Activated CD8-positive, alpha-beta memory T cell treated with anti-CD3 and anti-CD28 coated beads for 1 hour (primary cell): ENCODE measurements at regions not wholly inside any gene's neighbourhood (a gene's known extent, or its start where the extent isn't known, plus 50 kb on each side); places are given as distances from the start of the nearest gene placed in this dataset.

Experiments used
- DNase-seq, 2 donors: peaks; one replicate each; pipeline ENCODE4 v3.0.0-alpha.2; 2020; ENCODE audit warnings: low read depth in 1 of 2; ENCODE audit errors: extremely low read depth in 1 of 2

GRCh38 chr2:6641956-6642355 is 223.8 kb downstream of the CMPK2 start:
- DNase-seq: no peak

GRCh38 chr2:6644261-6644660 is 221.4 kb downstream of the CMPK2 start:
- DNase-seq: no peak

GRCh38 chr2:6645004-6645403 is 220.7 kb downstream of the CMPK2 start:
- no peak for DNase-seq

GRCh38 chr2:6645672-6646071 is 220.0 kb downstream of the CMPK2 start:
- DNase-seq: no peak

GRCh38 chr2:6647046-6647445 is 218.7 kb downstream of the CMPK2 start:
- DNase-seq: no peak

- no peak for DNase-seq
Measured at GRCh38 chr2:6648596-6649247, 217.0 kb downstream of the CMPK2 start.

- DNase-seq: no peak
Measured at GRCh38 chr2:6650311-6650710, 215.4 kb downstream of the CMPK2 start.

GRCh38 chr2:6652251-6652650 is 213.5 kb downstream of the CMPK2 start:
- DNase-seq: no peak

- no peak for DNase-seq
Measured at GRCh38 chr2:6653281-6653750, 212.4 kb downstream of the CMPK2 start.

GRCh38 chr2:6654279-6654678 is 211.4 kb downstream of the CMPK2 start:
- DNase-seq: no peak

GRCh38 chr2:6656633-6657032 is 209.1 kb downstream of the CMPK2 start:
- no peak for DNase-seq

- DNase-seq: no peak
Measured at GRCh38 chr2:6657136-6657535, 208.6 kb downstream of the CMPK2 start.

- no peak for DNase-seq
Measured at GRCh38 chr2:6657855-6658254, 207.9 kb downstream of the CMPK2 start.

GRCh38 chr2:6664332-6665061 is 201.2 kb downstream of the CMPK2 start:
- no peak for DNase-seq

GRCh38 chr2:6665093-6666045 is 200.3 kb downstream of the CMPK2 start:
- no peak for DNase-seq

- DNase-seq: no peak
Measured at GRCh38 chr2:6667326-6667725, 198.4 kb downstream of the CMPK2 start.

- no peak for DNase-seq
Measured at GRCh38 chr2:6671913-6672312, 193.8 kb downstream of the CMPK2 start.

GRCh38 chr2:6674381-6674780 is 191.3 kb downstream of the CMPK2 start:
- DNase-seq: no peak

GRCh38 chr2:6675791-6676190 is 189.9 kb downstream of the CMPK2 start:
- no peak for DNase-seq

GRCh38 chr2:6676241-6676640 is 189.5 kb downstream of the CMPK2 start:
- no peak for DNase-seq

- no peak for DNase-seq
Measured at GRCh38 chr2:6676776-6677175, 188.9 kb downstream of the CMPK2 start.
